ENCODE measurements at regions not wholly inside any gene's neighbourhood (a gene's known extent, or its start where the extent isn't known, plus 50 kb on each side); places are given as distances from the start of the nearest gene placed in this dataset.

DNA sequence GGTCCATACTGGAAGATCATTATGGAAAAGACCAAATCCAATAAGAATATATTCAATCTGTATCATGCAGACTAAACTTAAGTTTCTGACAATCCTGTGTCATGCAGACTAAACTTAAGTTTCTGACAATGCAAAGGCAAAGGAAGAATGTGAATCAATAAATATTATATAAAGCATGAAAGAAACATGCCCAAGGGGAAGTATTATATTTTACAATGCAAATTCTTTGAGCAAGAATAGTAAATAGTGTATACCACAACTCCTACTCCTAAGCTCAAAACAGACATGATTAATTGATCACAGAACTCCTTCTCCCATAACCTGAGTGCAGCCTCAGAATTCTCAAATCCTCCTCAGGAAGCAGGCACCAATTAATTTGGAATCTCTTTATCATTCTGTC, 71.3 kb upstream of the BDNF start:
- no peak for TF ChIP-seq POLR2AphosphoS5 (IDR thresholded peaks at IDR 0.05; ENCODE audit: low read depth, low read length)
- TF ChIP-seq REST (IDR thresholded peaks at IDR 0.05; ENCODE audit: insufficient read depth in 1 of 2, low read depth in 2 of 2, low read length in 1 of 2) = no peak
- TF ChIP-seq, protein P1, sequence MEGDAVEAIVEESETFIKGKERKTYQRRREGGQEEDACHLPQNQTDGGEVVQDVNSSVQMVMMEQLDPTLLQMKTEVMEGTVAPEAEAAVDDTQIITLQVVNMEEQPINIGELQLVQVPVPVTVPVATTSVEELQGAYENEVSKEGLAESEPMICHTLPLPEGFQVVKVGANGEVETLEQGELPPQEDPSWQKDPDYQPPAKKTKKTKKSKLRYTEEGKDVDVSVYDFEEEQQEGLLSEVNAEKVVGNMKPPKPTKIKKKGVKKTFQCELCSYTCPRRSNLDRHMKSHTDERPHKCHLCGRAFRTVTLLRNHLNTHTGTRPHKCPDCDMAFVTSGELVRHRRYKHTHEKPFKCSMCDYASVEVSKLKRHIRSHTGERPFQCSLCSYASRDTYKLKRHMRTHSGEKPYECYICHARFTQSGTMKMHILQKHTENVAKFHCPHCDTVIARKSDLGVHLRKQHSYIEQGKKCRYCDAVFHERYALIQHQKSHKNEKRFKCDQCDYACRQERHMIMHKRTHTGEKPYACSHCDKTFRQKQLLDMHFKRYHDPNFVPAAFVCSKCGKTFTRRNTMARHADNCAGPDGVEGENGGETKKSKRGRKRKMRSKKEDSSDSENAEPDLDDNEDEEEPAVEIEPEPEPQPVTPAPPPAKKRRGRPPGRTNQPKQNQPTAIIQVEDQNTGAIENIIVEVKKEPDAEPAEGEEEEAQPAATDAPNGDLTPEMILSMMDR (IDR thresholded peaks at IDR 0.05) = no peak
- no peak for TF ChIP-seq TCF7L2 (IDR thresholded peaks at IDR 0.05; ENCODE audit: low read depth, low read length)
